Cardiac muscle cell (in vitro differentiated cells and primary cell): ENCODE measurements at regions not wholly inside any gene's neighbourhood (a gene's known extent, or its start where the extent isn't known, plus 50 kb on each side); places are given as distances from the start of the nearest gene placed in this dataset.
"Not testable (repeated sequence)": the region's sequence is repeated elsewhere in the genome, so short reads cannot be mapped to it uniquely, and the experiment has no call there.

ENCODE experiments used
- DNase-seq, 2 donors: peaks; one replicate each; pipeline versions ENCODE4 v3.0.0 to v3.0.0-alpha.2; 2010 to 2017; ENCODE audit warnings: low read depth in 1 of 2, low spot score in 1 of 2
- H3K27ac ChIP-seq: fragments of 200-600 bp; sonication (generic); 2 replicates; pipeline ENCODE4 v1.5.1; 2016
- H3K27me3 ChIP-seq: fragments of 200-600 bp; sonication (generic); 2 replicates; pipeline ENCODE4 v1.6.0; 2016; ENCODE audit warnings: control low read depth
- H3K36me3 ChIP-seq: fragments of 200-600 bp; sonication (generic); 2 replicates; pipeline ENCODE4 v1.5.1; 2016; ENCODE audit warnings: control low read depth
- H3K4me1 ChIP-seq: fragments of 200-600 bp; sonication (generic); 2 replicates; pipeline ENCODE4 v1.8.1; 2017; ENCODE audit warnings: low read depth, mild to moderate bottlenecking, mixed run types
- H3K4me3 ChIP-seq: fragments of 200-600 bp; sonication (generic); 2 replicates; pipeline ENCODE4 v1.5.1; 2016; ENCODE audit warnings: mild to moderate bottlenecking
- H3K9me3 ChIP-seq: fragments of 200-600 bp; sonication (generic); 2 replicates; pipeline ENCODE4 v1.5.1; 2017; ENCODE audit warnings: low read depth, mild to moderate bottlenecking, control low read depth
- CTCF ChIP-seq: IDR thresholded peaks from 2 replicates; pipeline ENCODE4 v1.5.1; 2012; ENCODE audit warnings: low read depth, mild to moderate bottlenecking, low read length

GRCh38 chr15:79736435-79737000, 160.3 kb downstream of the MTHFS start:
- peaks cover 10% of the 10 kb centered on the region for H3K4me1 ChIP-seq
- DNase-seq: no peak
- no peak overlapping the region for H3K4me3 ChIP-seq
- H3K9me3 ChIP-seq: no peaks in the 10 kb centered on the region
- no peak for TF ChIP-seq CTCF
- no peaks in the 10 kb centered on the region for H3K27me3 ChIP-seq
- H3K36me3 ChIP-seq: no peaks in the 10 kb centered on the region
- H3K27ac ChIP-seq: no peak overlapping the region

- H3K9me3 ChIP-seq: no peaks in the 10 kb centered on the region
- no peak overlapping the region for H3K4me3 ChIP-seq
- H3K27me3 ChIP-seq: no peaks in the 10 kb centered on the region
- peak in 1 of 2 donors; percentile 17 for DNase-seq
- H3K4me1 ChIP-seq: peaks cover 10% of the 10 kb centered on the region
- no peak overlapping the region for H3K27ac ChIP-seq
- TF ChIP-seq CTCF: no peak
- H3K36me3 ChIP-seq: no peaks in the 10 kb centered on the region
Measured at GRCh38 chr15:79738143-79738542, 158.7 kb downstream of the MTHFS start.

- H3K27ac ChIP-seq: no peak overlapping the region
- no peak for DNase-seq
- H3K9me3 ChIP-seq: no peaks in the 10 kb centered on the region
- no peak for TF ChIP-seq CTCF
- no peaks in the 10 kb centered on the region for H3K36me3 ChIP-seq
- H3K27me3 ChIP-seq: no peaks in the 10 kb centered on the region
- no peak overlapping the region for H3K4me3 ChIP-seq
- H3K4me1 ChIP-seq: peaks cover 10% of the 10 kb centered on the region
Measured at GRCh38 chr15:79740561-79740960, 156.3 kb downstream of the MTHFS start.

- Histone ChIP-seq H3K9me3 (no peaks in the 10 kb centered on the region), H3K27ac (no peak overlapping the region), H3K4me1 (peaks cover 5% of the 10 kb centered on the region), H3K27me3 (no peaks in the 10 kb centered on the region), H3K36me3 (no peaks in the 10 kb centered on the region), H3K4me3 (no peak overlapping the region)
- DNase-seq: no peak
- TF ChIP-seq CTCF: no peak
Measured at GRCh38 chr15:79743032-79743431, 153.8 kb downstream of the MTHFS start.

GRCh38 chr15:79744485-79744884, 152.3 kb downstream of the MTHFS start:
- H3K4me3 ChIP-seq, H3K36me3 ChIP-seq, H3K4me1 ChIP-seq, H3K27me3 ChIP-seq, H3K27ac ChIP-seq, H3K9me3 ChIP-seq: not testable (repeated sequence)
- peak in 1 of 2 donors; percentile 2 for DNase-seq

GRCh38 chr15:79756365-79756764, 140.4 kb downstream of the MTHFS start:
- no peak for TF ChIP-seq CTCF
- Histone ChIP-seq H3K4me1 (no peaks in the 10 kb centered on the region), H3K36me3 (no peaks in the 10 kb centered on the region), H3K27me3 (no peaks in the 10 kb centered on the region), H3K27ac (no peak overlapping the region), H3K4me3 (no peak overlapping the region), H3K9me3 (no peaks in the 10 kb centered on the region)
- no peak for DNase-seq
